Ectodermal cell (in vitro differentiated cells): ENCODE measurements at regions not wholly inside any gene's neighbourhood (a gene's known extent, or its start where the extent isn't known, plus 50 kb on each side); places are given as distances from the start of the nearest gene placed in this dataset.
"Not testable (repeated sequence)": the region's sequence is repeated elsewhere in the genome, so short reads cannot be mapped to it uniquely, and the experiment has no call there.

Experiments
- H3K27ac ChIP-seq: 2 replicates; pipeline ENCODE4 v1.7.0; 2013; ENCODE audit warnings: mild to moderate bottlenecking, low read depth, low read length; ENCODE audit not compliant: insufficient read depth, poor library complexity, severe bottlenecking
- H3K27me3 ChIP-seq: 2 replicates; pipeline ENCODE4 v1.7.0; 2013; ENCODE audit warnings: mild to moderate bottlenecking, low read length; ENCODE audit not compliant: insufficient read depth, control insufficient read depth, poor library complexity, severe bottlenecking
- H3K36me3 ChIP-seq: one replicate; pipeline ENCODE4 v1.7.0; 2013; ENCODE audit warnings: low read length; ENCODE audit not compliant: control insufficient read depth, insufficient read depth
- H3K4me1 ChIP-seq: one replicate; pipeline ENCODE4 v1.7.0; 2013; ENCODE audit warnings: low read length; ENCODE audit not compliant: control insufficient read depth, insufficient read depth
- H3K4me3 ChIP-seq: 2 replicates; pipeline ENCODE4 v1.7.0; 2013; ENCODE audit warnings: low read depth, low read length, control low read depth; ENCODE audit not compliant: insufficient read depth
- H3K9me3 ChIP-seq: 2 replicates; pipeline ENCODE4 v1.7.0; 2013; ENCODE audit warnings: mild to moderate bottlenecking, low read length, moderate library complexity; ENCODE audit not compliant: control insufficient read depth
- WGBS, 2 experiments: methylation state at CpG; one replicate each; pipeline ENCODE4 v1.1.7; 2013; ENCODE audit warnings: missing lambda C conversion rate in 2 of 2; 5-methylcytosine and 5-hydroxymethylcytosine counted together

- H3K9me3 ChIP-seq, result no peaks in the 10 kb centered on the region
- WGBS, 2 experiments, result 94 to 97% methylated on average over 2 of the region's 2 CpGs
- no peak overlapping the region for H3K4me3 ChIP-seq
- H3K4me1 ChIP-seq, result no peaks in the 10 kb centered on the region
- H3K36me3 ChIP-seq, result no peaks in the 10 kb centered on the region
- no peaks in the 10 kb centered on the region for H3K27me3 ChIP-seq
- H3K27ac ChIP-seq, result no peak overlapping the region
Observed at GRCh38 chr2:144632809-144633208, 112.9 kb upstream of the ZEB2 start.

- WGBS, 2 experiments, result 100% methylated on average over 1 of the region's 1 CpG
Observed at GRCh38 chr2:144631636-144632035, 111.7 kb upstream of the ZEB2 start.

GRCh38 chr2:144630459-144631215, 110.7 kb upstream of the ZEB2 start:
- H3K4me1 ChIP-seq, result no peaks in the 10 kb centered on the region
- no peaks in the 10 kb centered on the region for H3K27me3 ChIP-seq
- H3K9me3 ChIP-seq, result no peaks in the 10 kb centered on the region
- 91 to 98% methylated on average over 2 of the region's 2 CpGs for WGBS, 2 experiments
- H3K4me3 ChIP-seq, result no peak overlapping the region
- H3K27ac ChIP-seq, result no peak overlapping the region
- H3K36me3 ChIP-seq, result no peaks in the 10 kb centered on the region

More at GRCh38 chr2:144631636-144632035, 111.7 kb upstream of the ZEB2 start:
- Histone ChIP-seq H3K4me3 (no peak overlapping the region), H3K27ac (no peak overlapping the region), H3K4me1 (no peaks in the 10 kb centered on the region), H3K9me3 (no peaks in the 10 kb centered on the region), H3K27me3 (no peaks in the 10 kb centered on the region), H3K36me3 (no peaks in the 10 kb centered on the region)

GRCh38 chr2:144629935-144630334, 110.0 kb upstream of the ZEB2 start:
- Histone ChIP-seq H3K4me3 (no peak overlapping the region), H3K36me3 (no peaks in the 10 kb centered on the region), H3K27ac (no peak overlapping the region), H3K4me1 (no peaks in the 10 kb centered on the region), H3K27me3 (no peaks in the 10 kb centered on the region), H3K9me3 (no peaks in the 10 kb centered on the region)

- no peaks in the 10 kb centered on the region for H3K27me3 ChIP-seq
- H3K36me3 ChIP-seq, result no peaks in the 10 kb centered on the region
- no peaks in the 10 kb centered on the region for H3K4me1 ChIP-seq
- H3K4me3 ChIP-seq, result no peak overlapping the region
- H3K27ac ChIP-seq, result no peak overlapping the region
- H3K9me3 ChIP-seq, result no peaks in the 10 kb centered on the region
Observed at GRCh38 chr2:144628566-144628965, 108.6 kb upstream of the ZEB2 start.

GRCh38 chr2:144625626-144626025, 105.7 kb upstream of the ZEB2 start:
- H3K36me3 ChIP-seq, result no peaks in the 10 kb centered on the region
- H3K27me3 ChIP-seq, result no peaks in the 10 kb centered on the region
- no peak overlapping the region for H3K4me3 ChIP-seq
- no peaks in the 10 kb centered on the region for H3K4me1 ChIP-seq
- no peaks in the 10 kb centered on the region for H3K9me3 ChIP-seq
- whole genome bisulfite sequencing, 2 experiments, result 93 to 95% methylated on average over 5 of the region's 5 CpGs
- no peak overlapping the region for H3K27ac ChIP-seq

GRCh38 chr2:144625226-144625625, 105.3 kb upstream of the ZEB2 start:
- WGBS, 2 experiments, result 91 to 92% methylated on average over 2 to 3 of the region's 3 CpGs
- no peak overlapping the region for H3K27ac ChIP-seq
- H3K27me3 ChIP-seq, result no peaks in the 10 kb centered on the region
- H3K4me1 ChIP-seq, result no peaks in the 10 kb centered on the region
- H3K9me3 ChIP-seq, result no peaks in the 10 kb centered on the region
- H3K36me3 ChIP-seq, result no peaks in the 10 kb centered on the region
- H3K4me3 ChIP-seq, result no peak overlapping the region

- Histone ChIP-seq H3K4me1 (no peaks in the 10 kb centered on the region), H3K27ac (no peak overlapping the region), H3K27me3 (no peaks in the 10 kb centered on the region), H3K4me3 (no peak overlapping the region), H3K9me3 (no peaks in the 10 kb centered on the region), H3K36me3 (no peaks in the 10 kb centered on the region)
- WGBS, 2 experiments, result 100% methylated on average over 1 to 2 of the region's 4 CpGs
Observed at GRCh38 chr2:144624451-144624850, 104.5 kb upstream of the ZEB2 start.

GRCh38 chr2:144622373-144622772, 102.5 kb upstream of the ZEB2 start:
- not testable (repeated sequence) for H3K27me3 ChIP-seq, H3K27ac ChIP-seq, H3K4me3 ChIP-seq, H3K4me1 ChIP-seq, H3K9me3 ChIP-seq, H3K36me3 ChIP-seq
- WGBS, 2 experiments, result 82 to 94% methylated on average over 1 of the region's 1 CpG

- no peaks in the 10 kb centered on the region for H3K36me3 ChIP-seq
- H3K9me3 ChIP-seq, result no peaks in the 10 kb centered on the region
- WGBS, 2 experiments, result 90 to 96% methylated on average over 2 to 3 of the region's 3 CpGs
- no peak overlapping the region for H3K27ac ChIP-seq
- H3K4me1 ChIP-seq, result no peaks in the 10 kb centered on the region
- no peaks in the 10 kb centered on the region for H3K27me3 ChIP-seq
- no peak overlapping the region for H3K4me3 ChIP-seq
Observed at GRCh38 chr2:144621266-144621665, 101.3 kb upstream of the ZEB2 start.

GRCh38 chr2:144619760-144620159, 99.8 kb upstream of the ZEB2 start:
- Histone ChIP-seq H3K27ac (no peak overlapping the region), H3K27me3 (no peaks in the 10 kb centered on the region), H3K4me3 (no peak overlapping the region), H3K36me3 (no peaks in the 10 kb centered on the region), H3K9me3 (no peaks in the 10 kb centered on the region), H3K4me1 (no peaks in the 10 kb centered on the region)
- 50 to 60% methylated on average over 2 to 3 of the region's 3 CpGs for WGBS, 2 experiments
